H9 (cell line): ENCODE measurements at regions not wholly inside any gene's neighbourhood (a gene's known extent, or its start where the extent isn't known, plus 50 kb on each side); places are given as distances from the start of the nearest gene placed in this dataset.

Experiments used
- DNase-seq: peaks from one replicate; pipeline ENCODE4 v3.0.0-alpha.2; 2017
- H2AFZ ChIP-seq: one replicate; pipeline ENCODE4 v1.6.1; 2013; ENCODE audit warnings: mild to moderate bottlenecking, low read length, control low read depth, moderate library complexity
- H2AK5ac ChIP-seq: 2 replicates; pipeline ENCODE4 v1.6.1; 2013; ENCODE audit warnings: low read length, control low read depth, mixed read lengths; ENCODE audit not compliant: insufficient read length
- H2BK120ac ChIP-seq: one replicate; pipeline ENCODE4 v1.6.1; 2013; ENCODE audit warnings: low read depth, mild to moderate bottlenecking, low read length, control low read depth, inconsistent platforms; ENCODE audit not compliant: poor library complexity, severe bottlenecking
- H2BK12ac ChIP-seq: 2 replicates; pipeline ENCODE4 v1.6.1; 2013; ENCODE audit warnings: low read length, control low read depth, mixed read lengths, low read depth; ENCODE audit not compliant: insufficient read length
- H2BK15ac ChIP-seq: 2 replicates; pipeline ENCODE4 v1.6.1; 2013; ENCODE audit warnings: low read depth, low read length, control low read depth
- H2BK20ac ChIP-seq: one replicate; pipeline ENCODE4 v1.6.1; 2013; ENCODE audit warnings: low read depth, mild to moderate bottlenecking, low read length, control low read depth, inconsistent platforms; ENCODE audit not compliant: poor library complexity, severe bottlenecking
- H2BK5ac ChIP-seq: 2 replicates; pipeline ENCODE4 v1.6.1; 2013; ENCODE audit warnings: low read length, control low read depth, mixed read lengths; ENCODE audit not compliant: insufficient read length
- H3K14ac ChIP-seq: 2 replicates; pipeline ENCODE4 v1.6.1; 2013; ENCODE audit warnings: low read length, control low read depth; ENCODE audit not compliant: insufficient read depth
- H3K18ac ChIP-seq: 2 replicates; pipeline ENCODE4 v1.6.1; 2013; ENCODE audit warnings: low read depth, mild to moderate bottlenecking, mixed read lengths, low read length, control low read depth; ENCODE audit not compliant: insufficient read length
- H3K23ac ChIP-seq: 2 replicates; pipeline ENCODE4 v1.6.1; 2013; ENCODE audit warnings: low read length, control low read depth, mixed read lengths, low read depth; ENCODE audit not compliant: insufficient read length
- H3K23me2 ChIP-seq: 2 replicates; pipeline ENCODE4 v1.6.1; 2013; ENCODE audit warnings: low read depth, mild to moderate bottlenecking, mixed read lengths, low read length, control low read depth; ENCODE audit not compliant: insufficient read length, poor library complexity, severe bottlenecking
- H3K27ac ChIP-seq: 2 replicates; pipeline ENCODE4 v1.5.1; 2013; ENCODE audit warnings: low read length, control low read depth, mixed read lengths, low read depth; ENCODE audit not compliant: insufficient read length
- H3K27me3 ChIP-seq: 2 replicates; pipeline ENCODE4 v1.6.1; 2013; ENCODE audit warnings: low read length, control low read depth, inconsistent platforms; ENCODE audit not compliant: insufficient read depth
- H3K4ac ChIP-seq: 2 replicates; pipeline ENCODE4 v1.6.1; 2013; ENCODE audit warnings: low read depth, mild to moderate bottlenecking, control low read depth, inconsistent platforms, low read length, moderate library complexity
- H3K4me1 ChIP-seq: 2 replicates; pipeline ENCODE4 v1.6.1; 2013; ENCODE audit warnings: low read length, control low read depth, inconsistent platforms; ENCODE audit not compliant: insufficient read depth
- H3K4me2 ChIP-seq: 2 replicates; pipeline ENCODE4 v1.6.1; 2013; ENCODE audit warnings: low read length, control low read depth, mixed read lengths; ENCODE audit not compliant: insufficient read length, insufficient read depth
- H3K56ac ChIP-seq: 2 replicates; pipeline ENCODE4 v1.6.1; 2013; ENCODE audit warnings: low read depth, mild to moderate bottlenecking, mixed read lengths, low read length, control low read depth; ENCODE audit not compliant: insufficient read length
- H3K79me1 ChIP-seq: 2 replicates; pipeline ENCODE4 v1.6.1; 2013; ENCODE audit warnings: low read depth, mild to moderate bottlenecking, moderate library complexity, low read length, control low read depth, inconsistent platforms; ENCODE audit not compliant: insufficient read depth, poor library complexity, severe bottlenecking
- H3K79me2 ChIP-seq: 2 replicates; pipeline ENCODE4 v1.6.1; 2013; ENCODE audit warnings: low read length, control low read depth, inconsistent platforms; ENCODE audit not compliant: insufficient read depth
- H3K9ac ChIP-seq: 2 replicates; pipeline ENCODE4 v1.6.1; 2013; ENCODE audit warnings: low read length, control low read depth, mixed read lengths; ENCODE audit not compliant: insufficient read length; ENCODE audit errors: extremely low read depth
- H3K9me3 ChIP-seq: one replicate; pipeline ENCODE4 v1.6.1; 2013; ENCODE audit warnings: low read depth, low read length, inconsistent platforms; ENCODE audit not compliant: control insufficient read depth
- H3T11ph ChIP-seq: one replicate; pipeline ENCODE4 v1.6.1; 2013; ENCODE audit warnings: mild to moderate bottlenecking, low read length, control low read depth, inconsistent platforms
- H4K20me1 ChIP-seq: one replicate; pipeline ENCODE4 v1.6.1; 2013; ENCODE audit not compliant: control insufficient read depth, insufficient read length, insufficient read depth
- H4K5ac ChIP-seq: 2 replicates; pipeline ENCODE4 v1.6.1; 2013; ENCODE audit warnings: low read depth, mild to moderate bottlenecking, mixed read lengths, low read length, control low read depth; ENCODE audit not compliant: insufficient read length
- H4K8ac ChIP-seq: replicated peaks from 2 replicates; pipeline ENCODE4 v1.6.1; 2013; ENCODE audit warnings: low read length, control low read depth, mixed read lengths, low read depth; ENCODE audit not compliant: insufficient read length
- H4K91ac ChIP-seq: 2 replicates; pipeline ENCODE4 v1.6.1; 2013; ENCODE audit warnings: low read depth, mild to moderate bottlenecking, moderate library complexity, mixed read lengths, low read length, control low read depth; ENCODE audit not compliant: insufficient read length
- H3K27ac Mint-ChIP-seq, 3 experiments: 2 replicates in 2 of 3; 3 replicates in 1 of 3; pipeline ENCODE4 v1.8.0; 2020 to 2021; ENCODE audit warnings: mixed read lengths in 3 of 3, mild to moderate bottlenecking in 1 of 3, moderate library complexity in 1 of 3
- H3K27me3 Mint-ChIP-seq: 2 replicates; pipeline ENCODE4 v1.8.0; 2021; ENCODE audit warnings: low read depth, mild to moderate bottlenecking, moderate library complexity, mixed read lengths
- H3K36me3 Mint-ChIP-seq, 3 experiments: 2 replicates in 2 of 3; 3 replicates in 1 of 3; pipeline ENCODE4 v1.8.0; 2020 to 2021; ENCODE audit warnings: low read depth in 3 of 3, mixed read lengths in 3 of 3; ENCODE audit not compliant: insufficient read depth in 1 of 3
- H3K4me1 Mint-ChIP-seq, 2 experiments: 2 replicates each; pipeline ENCODE4 v1.8.0; 2020; ENCODE audit warnings: mixed read lengths in 2 of 2
- H3K4me3 Mint-ChIP-seq, 2 experiments: 2 replicates in 1 of 2; 3 replicates in 1 of 2; pipeline ENCODE4 v1.8.0; 2020 to 2021; ENCODE audit warnings: mild to moderate bottlenecking in 2 of 2, mixed read lengths in 2 of 2, moderate library complexity in 1 of 2
- H3K9me3 Mint-ChIP-seq, 2 experiments: 2 replicates in 1 of 2; 3 replicates in 1 of 2; pipeline ENCODE4 v1.8.0; 2020; ENCODE audit warnings: mild to moderate bottlenecking in 2 of 2, mixed read lengths in 2 of 2, moderate library complexity in 1 of 2
- CTCF ChIP-seq: fragments of 200-600 bp; sonication (generic); conservative IDR thresholded peaks from 3 replicates; pipeline ENCODE4 v1.8.0; 2021; ENCODE audit warnings: antibody characterized with exemption, mild to moderate bottlenecking
- WGBS: extraction: QIAGEN DNeasy Blood & Tissue Kit; methylation state at CpG from one replicate; pipeline ENCODE4 v1.1.7; 2013; ENCODE audit warnings: missing lambda C conversion rate, low lambda C conversion rate, mixed read lengths; ENCODE audit not compliant: insufficient read length; ENCODE audit errors: extremely low coverage; 5-methylcytosine and 5-hydroxymethylcytosine counted together

- H3K79me1 ChIP-seq: no peaks in the 10 kb centered on the region
- no peak overlapping the region for H4K8ac ChIP-seq
- peaks cover 18 to 19% of the 10 kb centered on the region in 2 experiments for H3K4me1 Mint-ChIP-seq
- no peak overlapping the region for H3K27ac Mint-ChIP-seq
- H3K27me3 Mint-ChIP-seq: no peaks in the 10 kb centered on the region
- no peak overlapping the region for H2BK12ac ChIP-seq
- no peaks in the 10 kb centered on the region for H3K36me3 Mint-ChIP-seq
- no peak overlapping the region for H3K4me2 ChIP-seq
- no peak overlapping the region for H3K27ac ChIP-seq
- H2AFZ ChIP-seq: no peak overlapping the region
- H3K79me2 ChIP-seq: no peaks in the 10 kb centered on the region
- H4K5ac ChIP-seq: no peak overlapping the region
- H2BK20ac ChIP-seq: no peak overlapping the region
- no peak overlapping the region for H3K14ac ChIP-seq
- no peaks in the 10 kb centered on the region for H3K27me3 ChIP-seq
- no peak overlapping the region for H3K18ac ChIP-seq
- no peak overlapping the region for H3K4me3 Mint-ChIP-seq
- no peak overlapping the region for H4K91ac ChIP-seq
- no peak overlapping the region for H2BK120ac ChIP-seq
- no peak overlapping the region for H3K4ac ChIP-seq
- H2BK5ac ChIP-seq: no peak overlapping the region
- no peaks in the 10 kb centered on the region for H4K20me1 ChIP-seq
- H3K56ac ChIP-seq: no peak overlapping the region
- no CpG with 5 or more reads among the region's 2 CpGs for WGBS
- no peaks in the 10 kb centered on the region for H3K9me3 Mint-ChIP-seq
- DNase-seq: no peak
- no peak overlapping the region for H3T11ph ChIP-seq
- no peak overlapping the region for H3K9ac ChIP-seq
- H2AK5ac ChIP-seq: no peak overlapping the region
- peaks cover 6% of the 10 kb centered on the region; the same call in 1 of the 2 replicates for H3K4me1 ChIP-seq
- H3K9me3 ChIP-seq: no peaks in the 10 kb centered on the region
- H3K23me2 ChIP-seq: no peaks in the 10 kb centered on the region
- H2BK15ac ChIP-seq: no peak overlapping the region
- no peak for TF ChIP-seq CTCF
- no peak overlapping the region for H3K23ac ChIP-seq
Observed at GRCh38 chr15:91562698-91563097, 290.8 kb upstream of the SLCO3A1 start.
